Left forelimb (tissue), 1 donor: ENCODE measurements at regions not wholly inside any gene's neighbourhood (a gene's known extent, or its start where the extent isn't known, plus 50 kb on each side); places are given as distances from the start of the nearest gene placed in this dataset.

Experiments used
- DNase-seq: peaks from one replicate; pipeline ENCODE4 v3.0.0-alpha.2; 2018; ENCODE audit warnings: low spot score

GRCh38 chr5:68407311-68408239, 192.0 kb downstream of the PIK3R1 start:
- no peak for DNase-seq

- no peak for DNase-seq
Observed at GRCh38 chr5:68408345-68408871, 192.9 kb downstream of the PIK3R1 start.

GRCh38 chr5:68409259-68409658, 193.7 kb downstream of the PIK3R1 start:
- DNase-seq = no peak

GRCh38 chr5:68411161-68411560, 195.6 kb downstream of the PIK3R1 start:
- DNase-seq = no peak

- DNase-seq = no peak
Observed at GRCh38 chr5:68415177-68416085, 199.9 kb downstream of the PIK3R1 start.

GRCh38 chr5:68416714-68417113, 201.2 kb downstream of the PIK3R1 start:
- DNase-seq = no peak

GRCh38 chr5:68418201-68418600, 202.6 kb downstream of the PIK3R1 start:
- DNase-seq = no peak

GRCh38 chr5:68418680-68419079, 203.1 kb downstream of the PIK3R1 start:
- DNase-seq = no peak

- DNase-seq = no peak
Observed at GRCh38 chr5:68419081-68419636, 203.6 kb downstream of the PIK3R1 start.

- no peak for DNase-seq
Observed at GRCh38 chr5:68419637-68420452, 204.3 kb downstream of the PIK3R1 start.

- DNase-seq = no peak
Observed at GRCh38 chr5:68420476-68421344, 205.2 kb downstream of the PIK3R1 start.

GRCh38 chr5:68421485-68422220, 206.1 kb downstream of the PIK3R1 start:
- no peak for DNase-seq

- no peak for DNase-seq
Observed at GRCh38 chr5:68423154-68423811, 207.7 kb downstream of the PIK3R1 start.

- DNase-seq = no peak
Observed at GRCh38 chr5:68424799-68425537, 209.4 kb downstream of the PIK3R1 start.

GRCh38 chr5:68426586-68426985, 211.0 kb downstream of the PIK3R1 start:
- DNase-seq = no peak

- DNase-seq = no peak
Observed at GRCh38 chr5:68428231-68428811, 212.8 kb downstream of the PIK3R1 start.

- DNase-seq = no peak
Observed at GRCh38 chr5:68429510-68429909, 214.0 kb downstream of the PIK3R1 start.

GRCh38 chr5:68430279-68430678, 214.7 kb downstream of the PIK3R1 start:
- DNase-seq = no peak
